WERI-Rb-1 (cell line): ENCODE measurements at regions not wholly inside any gene's neighbourhood (a gene's known extent, or its start where the extent isn't known, plus 50 kb on each side); places are given as distances from the start of the nearest gene placed in this dataset.

Experiments
- DNase-seq: peaks from one replicate; pipeline ENCODE4 v3.0.0-alpha.2; 2020
- H3K27ac ChIP-seq: fragments of 250-450 bp; sonication (Bioruptor Pico); 2 replicates; pipeline ENCODE4 v1.5.1; 2020; ENCODE audit warnings: mild to moderate bottlenecking, moderate library complexity
- H3K27me3 ChIP-seq: fragments of 250-450 bp; sonication (Bioruptor Pico); 2 replicates; pipeline ENCODE4 v1.5.1; 2021; ENCODE audit warnings: mild to moderate bottlenecking, low read depth, moderate library complexity; ENCODE audit not compliant: insufficient read depth, severe bottlenecking
- H3K36me3 ChIP-seq: fragments of 250-450 bp; sonication (Bioruptor Pico); 2 replicates; pipeline ENCODE4 v1.5.1; 2020; ENCODE audit warnings: mild to moderate bottlenecking, moderate library complexity
- H3K4me3 ChIP-seq: 2 replicates; pipeline ENCODE4 v1.5.1; 2011; ENCODE audit warnings: low read depth, mild to moderate bottlenecking, control low read depth, low read length
- H3K9me3 ChIP-seq: fragments of 250-450 bp; sonication (Bioruptor Pico); 2 replicates; pipeline ENCODE4 v1.5.1; 2021; ENCODE audit warnings: mild to moderate bottlenecking, moderate library complexity; ENCODE audit not compliant: severe bottlenecking
- CTCF ChIP-seq: IDR thresholded peaks from 2 replicates; pipeline ENCODE4 v1.5.1; 2011; ENCODE audit warnings: low read depth, mild to moderate bottlenecking, control low read depth, inconsistent platforms, low read length

DNA sequence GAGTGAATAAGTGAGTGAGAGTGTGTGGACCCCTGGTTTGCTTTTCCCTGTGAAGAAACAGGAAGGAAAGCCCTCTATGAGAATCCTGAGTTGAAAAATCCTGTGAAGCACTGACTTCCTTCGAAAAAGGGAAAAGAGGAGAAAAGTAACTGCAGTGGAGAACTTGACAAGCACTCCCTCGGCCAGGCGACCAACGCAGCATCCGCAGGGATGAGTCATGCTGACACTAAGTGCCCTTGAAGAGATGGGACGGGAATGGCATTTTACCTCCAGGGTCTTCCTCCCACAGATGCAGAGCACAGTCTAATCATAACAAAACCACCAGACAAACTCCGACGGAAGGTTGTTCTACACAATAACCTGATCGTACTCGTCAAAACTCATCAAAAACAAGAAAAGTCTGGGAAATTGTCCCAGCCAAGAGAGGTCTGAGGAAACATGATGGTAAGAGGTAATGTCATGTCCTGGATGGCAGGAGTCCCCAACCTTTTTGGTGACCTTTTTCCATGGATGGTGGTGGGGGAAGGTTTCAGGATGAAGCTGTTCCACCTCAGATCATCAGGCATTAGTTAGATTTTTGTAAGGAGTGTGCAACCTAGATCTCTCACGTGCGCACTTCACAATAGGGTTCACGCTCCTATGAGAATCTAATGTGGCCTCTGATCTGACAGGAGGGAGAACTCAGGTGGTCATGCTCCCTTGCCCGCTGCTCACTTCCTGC lies 132.2 kb upstream of the B3GAT1 start:
- H3K27me3 ChIP-seq = no peaks in the 10 kb centered on the region
- no peak for TF ChIP-seq CTCF

DNA sequence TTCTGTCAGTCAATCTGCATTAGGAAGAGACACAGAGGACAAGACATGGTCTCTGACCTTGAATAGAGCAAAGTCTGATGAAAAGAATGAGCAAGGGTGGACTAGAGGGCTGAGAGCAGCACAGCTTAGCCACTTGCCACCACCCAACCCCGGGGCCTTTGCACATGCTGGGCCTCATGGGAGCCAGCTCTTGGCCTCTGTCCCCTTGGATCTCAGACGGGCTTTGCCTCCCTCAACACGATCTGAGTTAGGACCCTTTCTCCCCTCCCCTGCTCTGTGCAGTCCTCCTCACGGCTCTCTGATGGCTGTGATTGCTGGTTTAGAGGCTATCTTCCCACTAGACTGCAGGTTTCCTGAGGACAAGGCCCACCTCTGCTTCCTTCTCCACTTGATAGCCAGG lies 131.6 kb upstream of the B3GAT1 start:
- Histone ChIP-seq H3K4me3 (no peak overlapping the region), H3K9me3 (no peaks in the 10 kb centered on the region), H3K27me3 (no peaks in the 10 kb centered on the region), H3K27ac (peak overlapping the region; percentile 61), H3K36me3 (no peaks in the 10 kb centered on the region)
- DNase-seq = no peak
- no peak for TF ChIP-seq CTCF

More for the DNA sequence above, 132.2 kb upstream of the B3GAT1 start:
- Histone ChIP-seq H3K9me3 (no peaks in the 10 kb centered on the region), H3K4me3 (no peak overlapping the region), H3K36me3 (no peaks in the 10 kb centered on the region), H3K27ac (no peak overlapping the region)
- DNase-seq = no peak

DNA sequence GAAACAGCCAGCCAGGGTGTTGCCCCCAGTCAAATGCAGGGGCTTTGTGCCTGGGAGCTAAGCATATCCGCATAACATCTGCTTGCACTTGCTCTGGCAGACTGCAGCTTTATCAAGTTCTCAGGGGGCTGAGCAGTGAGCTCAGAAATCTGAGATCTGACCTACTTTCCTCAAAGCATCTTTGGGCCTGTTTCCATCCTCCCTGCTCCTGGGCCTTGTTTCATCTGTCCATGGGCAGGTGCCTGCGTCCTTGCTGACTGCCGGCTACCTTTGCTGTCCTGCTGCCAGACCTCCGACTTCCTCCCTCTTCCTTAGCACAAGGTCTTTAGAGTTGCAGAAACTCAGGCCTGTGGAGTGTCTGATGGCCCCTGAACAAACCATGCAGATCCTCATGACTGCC lies 131.2 kb upstream of the B3GAT1 start:
- Histone ChIP-seq H3K27me3 (no peaks in the 10 kb centered on the region), H3K36me3 (no peaks in the 10 kb centered on the region), H3K9me3 (no peaks in the 10 kb centered on the region), H3K4me3 (no peak overlapping the region), H3K27ac (peak overlapping the region; percentile 61)
- DNase-seq = peak; percentile 63
- TF ChIP-seq CTCF = no peak

DNA sequence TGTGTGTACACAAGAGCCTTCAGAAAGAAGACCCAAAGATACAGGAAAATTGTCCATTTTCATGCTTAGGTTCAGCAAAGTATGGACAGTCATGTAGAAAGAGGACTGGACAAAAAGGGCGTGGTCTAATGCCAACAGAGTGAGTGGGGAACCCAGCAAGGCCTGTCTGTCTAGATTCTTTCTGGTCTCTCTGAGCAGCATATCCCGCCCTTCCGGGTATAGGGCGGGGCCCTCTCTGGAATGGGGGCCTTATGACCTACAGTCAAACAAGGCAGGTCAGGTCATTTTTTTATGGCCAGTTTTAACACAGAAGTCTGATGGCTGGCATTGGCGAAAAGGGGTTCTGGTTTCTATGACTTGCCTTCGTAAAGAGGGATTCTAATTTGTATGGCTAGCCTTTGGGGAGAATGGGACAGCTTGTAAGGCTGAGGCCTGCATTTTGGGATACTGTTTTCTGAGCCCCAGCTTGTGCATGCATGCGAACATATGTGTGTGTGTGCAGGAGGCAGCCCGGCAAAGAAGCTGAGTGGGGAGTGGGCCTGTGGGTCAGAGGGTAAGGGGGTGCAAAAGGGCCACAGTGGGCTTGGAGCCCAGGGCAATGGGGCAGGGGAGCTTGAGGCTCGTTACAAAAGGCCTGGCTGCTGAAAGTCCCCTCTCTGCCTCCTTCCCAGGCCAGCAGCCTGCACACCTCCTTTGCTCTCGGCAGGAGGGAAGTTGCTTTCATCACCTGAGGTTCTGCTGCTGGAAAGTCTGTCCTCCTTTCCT lies 130.5 kb upstream of the B3GAT1 start:
- Histone ChIP-seq H3K27me3 (no peaks in the 10 kb centered on the region), H3K36me3 (no peaks in the 10 kb centered on the region), H3K27ac (peak overlapping the region; percentile 61), H3K4me3 (no peak overlapping the region), H3K9me3 (no peaks in the 10 kb centered on the region)
- TF ChIP-seq CTCF = no peak
- DNase-seq = no peak

DNA sequence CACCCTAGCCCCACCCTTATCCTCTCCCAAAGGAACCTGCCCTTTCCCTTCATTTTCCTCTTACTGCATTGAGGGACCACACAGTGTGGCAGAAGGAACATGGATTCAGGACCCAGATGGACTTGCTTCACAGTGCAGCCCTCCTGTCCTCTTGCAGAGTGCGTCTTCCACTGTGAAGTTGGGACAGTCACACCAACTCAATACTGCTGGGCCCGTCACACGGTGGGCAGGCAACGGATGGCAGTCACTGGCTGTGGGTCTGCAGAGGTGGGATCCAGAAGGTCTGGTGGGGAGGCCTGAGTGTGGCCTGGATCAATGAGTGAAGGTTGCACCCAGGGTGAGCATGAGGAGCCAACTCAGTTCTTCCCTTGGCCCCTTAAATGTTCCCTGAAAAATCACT lies 129.9 kb upstream of the B3GAT1 start:
- no peak for TF ChIP-seq CTCF
- no peaks in the 10 kb centered on the region for H3K27me3 ChIP-seq
- no peak overlapping the region for H3K27ac ChIP-seq
- no peak for DNase-seq
- no peaks in the 10 kb centered on the region for H3K36me3 ChIP-seq
- H3K9me3 ChIP-seq = no peaks in the 10 kb centered on the region
- H3K4me3 ChIP-seq = no peak overlapping the region
